ENCODE measurements at regions not wholly inside any gene's neighbourhood (a gene's known extent, or its start where the extent isn't known, plus 50 kb on each side); places are given as distances from the start of the nearest gene placed in this dataset.

DNA sequence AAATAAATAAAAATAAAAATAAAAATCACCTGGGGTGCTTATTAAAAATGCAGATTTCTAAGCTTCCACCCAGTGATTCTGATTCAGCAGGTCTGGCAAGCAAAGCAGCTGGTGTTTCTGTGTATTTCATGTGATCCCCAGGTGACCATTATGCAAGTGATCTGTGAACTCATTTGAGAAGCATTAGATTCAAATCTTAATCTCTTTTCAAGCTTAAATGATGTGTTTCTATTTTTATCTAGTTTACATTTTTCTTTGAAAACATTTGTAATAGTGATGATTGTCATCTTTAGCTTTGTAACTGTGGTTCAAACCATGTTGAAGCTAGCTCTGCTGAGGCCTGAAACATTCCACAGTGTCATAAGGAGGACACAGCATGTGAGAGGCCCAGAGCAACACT lies 804.8 kb upstream of the ZNF608 start:
- ATAC-seq, result no peak
- Histone ChIP-seq H3K36me3 (ENCODE audit: low read depth) (no peaks in the 10 kb centered on the region), H3K4me3 (no peak overlapping the region), H3K4me1 (ENCODE audit: low read depth) (peaks cover 5% of the 10 kb centered on the region), H3K9me3 (no peaks in the 10 kb centered on the region)
- intact Hi-C loops (cut with DNase I, micrococcal nuclease), result no loop called here
- DNase-seq, result no peak
- TF ChIP-seq CTCF (IDR thresholded peaks at IDR 0.05), result no peak

- Histone ChIP-seq H3K4me1 (ENCODE audit: low read depth) (peaks cover 5% of the 10 kb centered on the region), H3K36me3 (ENCODE audit: low read depth) (no peaks in the 10 kb centered on the region), H3K9me3 (no peaks in the 10 kb centered on the region), H3K4me3 (no peak overlapping the region)
- no peak for TF ChIP-seq CTCF (IDR thresholded peaks at IDR 0.05)
- ATAC-seq, result peak; percentile 76
- intact Hi-C loops (cut with DNase I, micrococcal nuclease), result no loop called here
- peak in 1 of 3 donors; percentile 44 for DNase-seq
Measured at GRCh38 chr5:125551797-125552196, 805.4 kb upstream of the ZNF608 start.

- DNase-seq (no peak), ATAC-seq (no peak)
- H3K4me1 ChIP-seq (ENCODE audit: low read depth), result peaks cover 5% of the 10 kb centered on the region
- no peak for TF ChIP-seq CTCF (IDR thresholded peaks at IDR 0.05)
- intact Hi-C loops (cut with DNase I, micrococcal nuclease), result no loop called here
- no peaks in the 10 kb centered on the region for H3K9me3 ChIP-seq
- H3K4me3 ChIP-seq, result no peak overlapping the region
- no peaks in the 10 kb centered on the region for H3K36me3 ChIP-seq (ENCODE audit: low read depth)
Measured at GRCh38 chr5:125552486-125552885, 806.0 kb upstream of the ZNF608 start.

GRCh38 chr5:125554355-125554754 lies 807.9 kb upstream of the ZNF608 start:
- Histone ChIP-seq H3K4me3 (no peak overlapping the region), H3K9me3 (no peaks in the 10 kb centered on the region), H3K4me1 (ENCODE audit: low read depth) (peaks cover 5% of the 10 kb centered on the region), H3K36me3 (ENCODE audit: low read depth) (no peaks in the 10 kb centered on the region)
- intact Hi-C loops (cut with DNase I, micrococcal nuclease), result no loop called here
- ATAC-seq (no peak), DNase-seq (no peak)
- no peak for TF ChIP-seq CTCF (IDR thresholded peaks at IDR 0.05)

DNA sequence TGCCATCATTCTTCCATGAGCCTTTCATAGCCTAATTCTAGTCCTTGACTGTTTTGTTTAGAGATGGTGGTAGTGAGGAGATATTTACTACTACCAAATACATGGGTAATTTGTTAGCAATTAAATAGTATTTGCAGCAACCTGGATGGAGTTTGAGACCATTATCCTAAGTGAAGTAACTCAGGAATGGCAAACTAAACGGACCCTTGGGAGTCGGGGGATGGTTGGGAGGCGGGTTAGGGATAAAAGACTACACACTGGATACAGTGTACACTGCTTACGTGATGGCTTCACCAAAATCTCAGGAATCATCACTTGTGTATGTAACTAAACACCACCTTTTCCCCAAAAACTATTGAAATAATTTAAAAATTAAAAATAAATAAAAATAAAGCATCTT lies 809.2 kb upstream of the ZNF608 start:
- intact Hi-C loops (cut with DNase I, micrococcal nuclease), result no loop called here
- ATAC-seq, result no peak
- Histone ChIP-seq H3K4me1 (ENCODE audit: low read depth) (peaks cover 5% of the 10 kb centered on the region), H3K9me3 (no peaks in the 10 kb centered on the region), H3K36me3 (ENCODE audit: low read depth) (no peaks in the 10 kb centered on the region), H3K4me3 (no peak overlapping the region)
- TF ChIP-seq CTCF (IDR thresholded peaks at IDR 0.05), result no peak
- DNase-seq, result no peak

DNA sequence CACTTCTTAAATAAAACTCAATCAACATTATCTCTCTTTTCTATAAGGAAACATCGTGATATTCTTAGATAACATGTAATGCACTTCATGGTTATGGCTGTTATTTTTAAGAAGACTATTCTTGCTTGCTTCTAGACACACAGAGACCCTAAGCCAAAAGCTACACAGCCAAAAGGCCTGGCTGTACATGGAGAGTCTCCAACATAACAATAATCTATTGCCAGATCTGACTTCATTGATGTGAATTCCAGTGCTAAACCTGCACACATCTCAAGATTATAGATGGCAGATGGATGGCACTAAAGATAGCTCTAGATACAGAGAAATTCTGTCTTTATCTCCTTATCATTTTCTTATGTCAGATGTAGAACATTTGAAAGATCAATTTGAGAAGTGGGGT lies 811.6 kb upstream of the ZNF608 start:
- no peak for ATAC-seq
- TF ChIP-seq CTCF (IDR thresholded peaks at IDR 0.05), result no peak
- Histone ChIP-seq H3K4me1 (ENCODE audit: low read depth) (no peaks in the 10 kb centered on the region), H3K36me3 (ENCODE audit: low read depth) (no peaks in the 10 kb centered on the region), H3K4me3 (no peak overlapping the region), H3K9me3 (no peaks in the 10 kb centered on the region)
- DNase-seq, result no peak
- intact Hi-C loops (cut with DNase I, micrococcal nuclease), result no loop called here

All from mucosa of descending colon (tissue), 3 donors.